Heart left ventricle (tissue), 13 donors: ENCODE measurements at regions not wholly inside any gene's neighbourhood (a gene's known extent, or its start where the extent isn't known, plus 50 kb on each side); places are given as distances from the start of the nearest gene placed in this dataset.

Experiments used
- POLR2A ChIP-seq, 2 donors: fragments of 450-650 bp; IDR thresholded peaks; one replicate each; pipeline ENCODE4 v1.6.1; 2017; ENCODE audit warnings: antibody characterized with exemption in 2 of 2, mild to moderate bottlenecking in 2 of 2, moderate library complexity in 2 of 2
- TF ChIP-seq, protein P1 (sequence below), 12 donors: fragments of 200-600 bp; sonication (generic) in 4 of 12; IDR thresholded peaks; one replicate each; pipeline versions ENCODE4 v1.5.0 to v1.8.0; 2018 to 2022; ENCODE audit warnings: antibody characterized with exemption in 12 of 12, mild to moderate bottlenecking in 5 of 12
- donor health status: ischemic (EF 13 %, LVEDD 7.1; RV severe dilation, severe dysfunction).
- donor health status: DM: no; HTN: yes; CAD: no.
- donor health status: DM: no; HTN: no; CAD: no.
- donor health status: ischemic (EF 25% LVEDD 6.9; RV normal size, moderate dysfunction).
- donor health status: ischemic (EF 25% LVEDD 5.7; RV mildly dilated, moderate dysfunction).
- donor health status: ischemic (EF 35%, LVEDD 5.7; RV mildly dilated, moderate dysfunction).
- donor health status: nonischemic (EF 11% LVEDD 7.7; RV severe dilation, severe dysfunction).
- donor health status: DM: yes; HTN: yes; CAD: no.
- donor health status: PGD.
- donor health status: ischemic (EF 29% LVEDD 5.4; RV normal size, mild dysfunction).
- donor health status: nonischemic (EF 23%, LVEDD 6.1; RV moderate dilation, normal function).

GRCh38 chr13:83077499-83077898 is 804.8 kb downstream of the SLITRK1 start:
- no peak for TF ChIP-seq POLR2A (IDR thresholded peaks at IDR 0.05)
- TF ChIP-seq, protein P1, sequence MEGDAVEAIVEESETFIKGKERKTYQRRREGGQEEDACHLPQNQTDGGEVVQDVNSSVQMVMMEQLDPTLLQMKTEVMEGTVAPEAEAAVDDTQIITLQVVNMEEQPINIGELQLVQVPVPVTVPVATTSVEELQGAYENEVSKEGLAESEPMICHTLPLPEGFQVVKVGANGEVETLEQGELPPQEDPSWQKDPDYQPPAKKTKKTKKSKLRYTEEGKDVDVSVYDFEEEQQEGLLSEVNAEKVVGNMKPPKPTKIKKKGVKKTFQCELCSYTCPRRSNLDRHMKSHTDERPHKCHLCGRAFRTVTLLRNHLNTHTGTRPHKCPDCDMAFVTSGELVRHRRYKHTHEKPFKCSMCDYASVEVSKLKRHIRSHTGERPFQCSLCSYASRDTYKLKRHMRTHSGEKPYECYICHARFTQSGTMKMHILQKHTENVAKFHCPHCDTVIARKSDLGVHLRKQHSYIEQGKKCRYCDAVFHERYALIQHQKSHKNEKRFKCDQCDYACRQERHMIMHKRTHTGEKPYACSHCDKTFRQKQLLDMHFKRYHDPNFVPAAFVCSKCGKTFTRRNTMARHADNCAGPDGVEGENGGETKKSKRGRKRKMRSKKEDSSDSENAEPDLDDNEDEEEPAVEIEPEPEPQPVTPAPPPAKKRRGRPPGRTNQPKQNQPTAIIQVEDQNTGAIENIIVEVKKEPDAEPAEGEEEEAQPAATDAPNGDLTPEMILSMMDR (IDR thresholded peaks at IDR 0.05) = no peak
